A172 (cell line): ENCODE measurements at regions not wholly inside any gene's neighbourhood (a gene's known extent, or its start where the extent isn't known, plus 50 kb on each side); places are given as distances from the start of the nearest gene placed in this dataset.

ENCODE experiments used
- DNase-seq: peaks from one replicate; pipeline ENCODE4 v3.0.0-alpha.2; 2015; ENCODE audit warnings: low spot score

DNA sequence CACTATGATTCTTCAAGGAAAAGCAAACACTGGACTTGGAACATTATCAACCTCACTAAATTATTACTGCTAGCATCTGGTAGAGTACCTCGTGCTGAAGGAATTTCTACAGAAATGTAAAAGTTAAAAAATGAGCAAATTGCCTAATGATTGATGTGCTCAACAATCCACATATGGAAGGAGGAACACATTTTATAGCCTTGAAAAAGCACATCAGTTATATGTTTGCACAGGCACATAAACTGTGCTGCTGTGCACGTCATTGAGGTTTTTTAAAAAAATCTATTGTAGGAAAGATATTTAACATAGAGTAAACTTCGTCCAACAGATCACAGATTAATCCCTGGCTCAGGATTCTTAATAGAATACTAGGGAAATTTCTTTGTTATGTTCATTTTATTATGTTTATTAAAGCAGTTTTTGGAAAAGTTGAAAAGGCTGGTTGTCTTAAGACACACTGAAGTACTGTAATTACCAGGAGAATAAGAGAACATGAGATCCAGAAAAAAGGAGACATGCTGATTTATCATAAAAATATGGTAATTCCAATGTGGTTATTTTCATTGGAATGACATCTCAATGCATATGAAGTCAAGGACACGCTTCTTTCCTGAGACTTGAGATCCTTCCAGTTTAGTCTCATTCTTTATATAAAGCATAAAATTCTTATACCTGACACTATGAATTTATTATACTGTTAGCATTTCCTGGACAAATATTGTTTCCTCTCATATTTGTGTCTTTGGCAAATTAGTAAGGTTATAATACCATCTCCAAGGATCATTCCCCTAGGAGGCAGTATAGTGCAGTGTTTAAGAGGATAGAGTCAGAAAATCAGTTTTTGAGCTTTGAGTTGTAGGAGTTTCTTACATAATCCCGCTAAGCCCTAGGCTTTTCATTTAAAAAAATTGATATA lies 511.1 kb downstream of the TENT5A start:
- peak; percentile 34 for DNase-seq

GRCh38 chr6:81238390-81238789 lies 514.1 kb downstream of the TENT5A start:
- no peak for DNase-seq

DNA sequence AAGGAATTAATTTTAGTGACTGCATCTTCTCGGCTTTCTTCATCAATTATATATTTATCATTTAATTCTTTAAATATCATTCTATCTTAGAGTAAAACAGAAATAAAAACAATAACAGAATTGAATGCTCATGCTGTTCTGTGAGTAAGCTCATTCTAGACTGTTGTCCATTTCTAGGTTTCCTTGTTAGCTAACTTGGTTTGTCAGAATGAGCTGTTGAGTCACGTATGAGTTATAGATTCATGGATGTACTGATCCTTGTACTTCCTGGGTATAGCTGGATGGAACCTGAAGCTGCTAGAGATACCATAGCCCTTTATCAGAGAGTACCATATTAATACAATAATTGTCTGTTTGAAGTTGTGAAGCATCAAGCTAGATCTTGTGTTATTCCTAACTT lies 515.3 kb downstream of the TENT5A start:
- DNase-seq = no peak

GRCh38 chr6:81235512-81235911 lies 517.0 kb downstream of the TENT5A start:
- no peak for DNase-seq

- no peak for DNase-seq
These were observed 518.5 kb downstream of the TENT5A start for GRCh38 chr6:81233990-81234389.

GRCh38 chr6:81228912-81229555 lies 523.4 kb downstream of the TENT5A start:
- DNase-seq = no peak

- DNase-seq = no peak
These were observed 525.5 kb downstream of the TENT5A start for GRCh38 chr6:81226957-81227356.

- no peak for DNase-seq
These were observed 535.8 kb downstream of the TENT5A start for GRCh38 chr6:81216668-81217067.

- DNase-seq = no peak
These were observed 537.4 kb downstream of the TENT5A start for GRCh38 chr6:81215092-81215432.

DNA sequence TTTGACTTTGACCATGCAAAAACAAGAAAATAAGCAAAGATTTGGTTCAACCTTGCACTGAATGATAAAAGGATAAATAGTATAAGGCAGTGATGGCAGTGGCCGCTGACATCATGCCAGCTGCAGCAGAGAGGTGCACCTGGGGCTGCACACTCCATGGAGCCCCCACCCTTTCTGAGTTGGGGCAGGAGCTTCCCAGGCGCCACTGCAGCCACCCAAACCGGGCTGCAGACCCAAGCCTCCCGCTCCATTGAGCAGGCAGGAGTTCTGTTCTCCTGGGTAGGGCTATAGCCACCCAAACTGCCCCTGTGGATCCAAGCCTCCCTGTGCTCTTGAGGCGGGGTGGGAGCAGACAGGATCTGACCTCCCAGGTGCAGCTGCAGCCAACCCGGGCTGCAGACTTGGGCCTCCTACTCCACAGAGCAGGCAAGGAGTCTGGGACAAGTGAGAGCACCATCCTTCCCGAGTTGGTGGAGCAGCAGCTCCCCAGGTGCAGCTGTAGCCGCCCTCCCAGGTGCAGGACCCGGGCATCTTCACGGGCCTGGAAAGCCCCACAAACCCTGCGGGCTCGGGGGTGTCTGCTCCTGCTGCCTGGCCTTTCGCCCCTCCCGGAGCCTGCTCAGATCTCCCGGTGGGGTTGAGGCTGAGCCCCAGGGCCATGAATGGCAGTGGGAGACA lies 537.9 kb downstream of the TENT5A start:
- no peak for DNase-seq

DNA sequence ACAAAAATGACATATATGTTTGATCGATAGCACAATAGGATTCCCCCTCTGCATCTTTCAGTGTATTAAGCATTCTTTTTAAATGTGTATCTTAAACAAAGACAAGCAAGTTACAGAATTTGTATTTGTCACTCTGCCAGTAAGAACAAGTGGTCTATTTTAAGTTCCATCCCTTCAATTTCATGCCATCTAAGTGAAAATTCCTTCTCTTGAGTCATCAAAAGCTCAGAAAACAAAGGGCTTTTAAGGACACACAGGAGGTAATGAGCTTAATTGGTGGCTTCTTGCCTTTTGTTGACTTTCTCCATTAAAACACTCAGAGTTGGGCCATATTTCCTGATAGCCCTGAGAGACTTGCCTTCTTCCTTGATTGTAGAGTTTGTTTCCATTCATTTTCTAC lies 547.8 kb downstream of the TENT5A start:
- peak; percentile 27 for DNase-seq

- no peak for DNase-seq
These were observed 558.1 kb downstream of the TENT5A start for GRCh38 chr6:81194374-81194773.

DNA sequence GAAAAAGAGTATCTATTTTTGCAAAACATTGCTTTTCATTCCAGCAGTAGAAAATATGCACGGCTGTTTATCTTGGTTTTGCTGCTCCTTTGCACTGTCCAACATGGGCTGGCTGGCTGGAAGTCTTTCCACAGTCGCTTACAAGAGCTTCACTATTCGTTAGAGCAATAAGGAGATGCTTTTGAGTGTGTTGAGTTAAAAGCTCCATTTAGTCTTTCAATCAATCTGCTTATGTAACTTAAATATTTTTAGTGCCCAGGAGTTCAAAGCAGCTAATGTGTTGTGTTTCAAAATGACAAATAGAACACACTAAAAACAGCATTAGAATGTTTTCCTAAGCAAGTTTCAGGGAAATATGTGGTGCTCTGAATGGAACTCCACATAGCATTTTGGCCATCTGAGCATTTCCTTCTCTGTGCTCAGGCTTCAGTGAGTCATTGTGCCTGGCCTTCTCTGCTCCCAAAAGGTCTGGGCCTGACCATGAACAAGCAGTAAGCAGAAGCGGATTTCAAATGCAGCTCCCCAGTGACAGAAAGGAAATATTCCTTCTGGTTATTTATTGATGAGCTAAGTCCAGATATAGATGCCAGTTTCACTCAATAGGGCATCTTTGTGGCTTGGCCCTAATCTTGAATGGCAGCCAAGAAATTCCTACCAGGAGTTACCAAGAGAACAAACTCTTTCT lies 580.3 kb downstream of the TENT5A start:
- no peak for DNase-seq

- DNase-seq = no peak
These were observed 583.3 kb downstream of the TENT5A start for GRCh38 chr6:81169166-81169565.

DNA sequence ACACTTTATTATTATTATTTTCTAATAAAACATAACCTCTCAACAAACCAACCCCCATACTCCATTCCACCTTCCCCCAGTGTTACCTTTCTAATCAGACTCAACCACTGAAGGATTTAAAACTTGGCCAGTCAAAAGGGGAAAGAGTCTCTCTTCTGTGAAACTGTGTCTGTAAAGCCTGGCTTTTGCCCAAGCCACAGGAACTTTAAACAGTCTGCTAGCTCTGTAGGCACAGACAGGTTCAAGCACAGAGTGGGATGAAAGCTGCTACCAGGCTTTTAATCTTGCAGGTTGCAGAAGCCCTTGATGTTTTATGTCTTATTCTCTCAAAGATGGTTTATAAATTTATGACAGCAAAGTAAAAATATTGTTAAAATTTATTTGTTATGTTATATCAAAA lies 585.7 kb downstream of the TENT5A start:
- peak; percentile 12 for DNase-seq

GRCh38 chr6:81158956-81159355 lies 593.5 kb downstream of the TENT5A start:
- DNase-seq = no peak

DNA sequence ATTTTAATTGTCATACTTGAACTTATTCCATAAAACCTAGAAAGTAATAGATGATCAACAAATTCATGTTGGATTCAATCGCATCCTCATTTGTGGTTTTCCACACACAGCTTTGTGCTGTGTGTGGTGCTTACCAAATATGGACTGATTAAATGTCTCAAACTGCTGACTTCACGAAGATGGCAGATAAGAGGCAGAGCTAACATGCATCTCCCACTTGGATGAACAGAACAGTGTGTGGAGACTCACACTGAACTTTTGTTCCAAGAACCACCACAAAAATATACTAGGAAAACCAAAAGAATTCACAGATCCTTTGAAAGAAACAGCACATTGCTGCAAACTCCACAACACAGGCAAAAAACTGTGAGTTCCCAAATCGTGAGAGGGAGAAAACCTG lies 603.7 kb downstream of the TENT5A start:
- DNase-seq = no peak

DNA sequence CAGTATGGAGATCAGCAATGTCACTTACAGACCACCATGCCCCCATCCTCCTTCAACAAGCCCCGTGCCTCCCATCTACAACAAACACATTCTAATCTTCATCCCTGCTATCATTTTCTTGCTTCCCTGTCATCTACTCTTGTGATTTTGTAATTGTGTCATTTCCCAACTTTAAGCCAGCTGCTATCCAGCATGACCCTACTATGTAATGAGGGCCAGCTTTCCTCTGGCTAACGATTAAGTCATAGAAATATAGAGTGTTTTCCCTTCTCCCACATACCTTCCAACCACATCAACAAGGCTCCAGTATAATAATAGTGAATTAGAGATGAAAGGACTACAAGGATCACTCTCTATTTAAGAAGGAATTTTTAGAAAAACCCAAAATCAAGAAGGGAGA lies 607.0 kb downstream of the TENT5A start:
- DNase-seq = no peak

DNA sequence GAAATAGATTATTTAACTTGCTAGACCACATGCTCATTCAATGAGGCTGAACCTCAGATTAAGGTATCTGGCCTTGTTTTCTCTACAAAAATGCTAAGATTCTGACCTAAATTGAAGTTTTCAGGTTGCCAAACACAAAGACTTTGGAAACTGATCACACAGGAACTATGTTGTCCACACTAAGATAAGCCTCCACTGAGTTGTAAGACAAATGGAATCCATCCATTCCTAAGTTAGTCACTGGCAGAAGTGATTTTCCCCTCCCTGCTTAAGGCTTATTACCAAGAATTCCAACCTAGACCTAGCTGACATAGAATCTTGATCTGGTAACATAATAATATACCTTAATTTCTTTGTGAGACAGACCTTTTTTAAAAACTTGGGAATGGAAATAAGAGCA lies 608.1 kb downstream of the TENT5A start:
- DNase-seq = no peak

GRCh38 chr6:81138236-81138635 lies 614.2 kb downstream of the TENT5A start:
- DNase-seq = peak; percentile 30

- DNase-seq = no peak
These were observed 621.5 kb downstream of the TENT5A start for GRCh38 chr6:81130969-81131368.

- no peak for DNase-seq
These were observed 622.4 kb downstream of the TENT5A start for GRCh38 chr6:81130061-81130460.
